ENCODE measurements at regions not wholly inside any gene's neighbourhood (a gene's known extent, or its start where the extent isn't known, plus 50 kb on each side); places are given as distances from the start of the nearest gene placed in this dataset.
A peak's percentile ranks its signal among the peaks of the same experiment; 100 is the strongest.

DNA sequence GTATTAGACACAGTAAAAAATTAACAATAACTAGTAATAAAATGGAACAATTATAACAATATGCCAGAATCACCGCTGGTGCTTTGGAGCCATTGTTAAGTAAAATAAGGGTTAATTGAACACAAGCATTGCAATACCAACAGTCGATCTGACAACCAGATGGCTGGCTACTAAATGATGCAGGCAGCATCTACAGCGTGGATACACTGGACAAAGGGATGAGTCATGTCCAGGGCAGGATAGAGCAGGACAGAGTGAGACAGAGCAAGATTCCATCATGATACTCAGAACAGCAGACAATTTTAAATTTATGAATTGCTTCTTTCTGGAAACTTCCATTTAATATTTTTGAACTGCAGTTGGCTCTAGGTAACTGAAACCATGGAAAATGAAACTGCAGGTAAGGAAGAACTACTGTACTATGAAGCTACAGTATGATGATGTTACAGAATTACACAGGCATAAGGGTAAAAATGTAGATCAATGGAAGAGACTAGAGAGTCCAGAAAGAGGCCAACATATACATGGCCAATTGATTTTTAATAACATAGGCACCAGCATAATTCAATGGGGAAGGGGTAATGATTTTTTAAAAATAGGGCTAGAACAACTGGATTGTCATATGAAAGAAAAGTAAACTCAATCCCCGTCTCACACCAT, 168.7 kb downstream of the RRAGC start:
- H3K27me3 ChIP-seq (ENCODE audit: control insufficient read depth in 2 of 2, insufficient read depth in 2 of 2, low read length in 2 of 2) = no peaks in the 10 kb centered on the region
- dilution Hi-C loops (cut with MboI; ENCODE audit: extremely low pct_ligation_motif_present, low sequenced_read_pairs) (no loop called here), intact Hi-C loops (cut with micrococcal nuclease) (no loop called here)
- no peaks in the 10 kb centered on the region for H3K9me1 ChIP-seq (replicated peaks; ENCODE audit: control insufficient read depth, extremely low read depth, insufficient read depth, low read length)
- no peak overlapping the region for H3K9ac ChIP-seq (replicated peaks; ENCODE audit: extremely low read depth, insufficient read depth, low read length)
- H3K4me3 ChIP-seq (replicated peaks in 1 of 3; ENCODE audit: insufficient read depth in 1 of 3, low read depth in 1 of 3, low read length in 3 of 3) = no peak overlapping the region
- DNase-seq (ENCODE audit: low read depth, low spot score) (no peak), FAIRE-seq (no peak)
- H3K4me1 ChIP-seq (ENCODE audit: control insufficient read depth, extremely low read depth, insufficient read depth, low read length) = no peaks in the 10 kb centered on the region
- CTCF ChIA-PET = no interaction called here
- no peaks in the 10 kb centered on the region for H3K79me2 ChIP-seq (ENCODE audit: control insufficient read depth, insufficient read depth, low read length)
- BruUV-seq (replicated peaks) = no TSS peak
- no peaks in the 10 kb centered on the region for H4K20me1 ChIP-seq (replicated peaks; ENCODE audit: control insufficient read depth, extremely low read depth, insufficient read depth, low read length)
- H3K9me3 ChIP-seq (replicated peaks; ENCODE audit: control insufficient read depth, insufficient read depth, low read length) = no peaks in the 10 kb centered on the region
- no peak overlapping the region for H3K4me2 ChIP-seq (ENCODE audit: insufficient read depth, low read length)
- POLR2A ChIA-PET = no interaction called here
- H2AFZ ChIP-seq (ENCODE audit: low read depth, low read length) = no peak overlapping the region
- peak; percentile 39 for TF ChIP-seq FOS (IDR thresholded peaks at IDR 0.05; ENCODE audit: borderline replicate concordance, insufficient read depth, low read length)
- TF ChIP-seq JUN (IDR thresholded peaks at IDR 0.05; ENCODE audit: borderline replicate concordance, insufficient read depth, insufficient read length, low read depth) = no peak
- no peaks in the 10 kb centered on the region for H3K36me3 ChIP-seq (ENCODE audit: control insufficient read depth in 2 of 2, extremely low read depth in 1 of 2, insufficient read depth in 2 of 2, low read length in 2 of 2)
- no peak overlapping the region for H3K27ac ChIP-seq (ENCODE audit: insufficient read depth, low read depth, low read length)

DNA sequence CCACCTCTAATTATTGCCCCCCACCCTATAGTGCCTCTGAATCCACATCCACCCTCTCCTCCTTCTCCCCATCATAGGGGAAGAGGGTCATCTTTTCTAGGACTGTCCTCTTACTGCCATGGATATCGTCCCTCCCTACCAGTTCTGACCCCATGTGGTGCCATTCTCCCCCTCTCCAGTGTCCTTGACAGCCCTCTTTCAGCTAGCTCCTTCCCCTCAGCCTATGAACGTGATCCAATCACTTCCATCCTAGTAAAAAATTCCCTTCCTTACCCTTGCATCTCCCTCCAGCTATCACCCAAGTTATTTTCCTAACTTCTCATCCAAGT, 172.7 kb downstream of the RRAGC start:
- BruUV-seq (replicated peaks) = no TSS peak
- dilution Hi-C loops (cut with MboI; ENCODE audit: extremely low pct_ligation_motif_present, low sequenced_read_pairs) = no loop called here
- FAIRE-seq = no peak
- POLR2A ChIA-PET = interaction anchor here (0.6 kb wide), 1 partner anchor 565 kb away, joined by 3 read pairs; no protein-coding TSS in a partner anchor
- no peaks in the 10 kb centered on the region for H3K4me1 ChIP-seq (ENCODE audit: control insufficient read depth, extremely low read depth, insufficient read depth, low read length)
- no peak overlapping the region for H3K27ac ChIP-seq (ENCODE audit: insufficient read depth, low read depth, low read length)
- H3K79me2 ChIP-seq (ENCODE audit: control insufficient read depth, insufficient read depth, low read length) = no peaks in the 10 kb centered on the region
- peaks cover 0 to 2% of the 10 kb centered on the region in 2 experiments for H3K27me3 ChIP-seq (ENCODE audit: control insufficient read depth in 2 of 2, insufficient read depth in 2 of 2, low read length in 2 of 2)
- CTCF ChIA-PET = interaction anchor here (0.8 kb wide), 1 partner anchor 13 kb away, joined by 3 read pairs; no protein-coding TSS in a partner anchor
- no peak overlapping the region for H3K4me3 ChIP-seq (replicated peaks in 1 of 3; ENCODE audit: insufficient read depth in 1 of 3, low read depth in 1 of 3, low read length in 3 of 3)
- no peak for DNase-seq (ENCODE audit: low read depth, low spot score)
- no peaks in the 10 kb centered on the region for H3K36me3 ChIP-seq (ENCODE audit: control insufficient read depth in 2 of 2, extremely low read depth in 1 of 2, insufficient read depth in 2 of 2, low read length in 2 of 2)
- no peaks in the 10 kb centered on the region for H3K9me1 ChIP-seq (replicated peaks; ENCODE audit: control insufficient read depth, extremely low read depth, insufficient read depth, low read length)
- intact Hi-C loops (cut with micrococcal nuclease) = no loop called here
- no peaks in the 10 kb centered on the region for H3K9me3 ChIP-seq (replicated peaks; ENCODE audit: control insufficient read depth, insufficient read depth, low read length)
- H3K9ac ChIP-seq (replicated peaks; ENCODE audit: extremely low read depth, insufficient read depth, low read length) = no peak overlapping the region
- H4K20me1 ChIP-seq (replicated peaks; ENCODE audit: control insufficient read depth, extremely low read depth, insufficient read depth, low read length) = no peaks in the 10 kb centered on the region
- no peak overlapping the region for H3K4me2 ChIP-seq (ENCODE audit: insufficient read depth, low read length)
- no peak overlapping the region for H2AFZ ChIP-seq (ENCODE audit: low read depth, low read length)
- TF ChIP-seq, protein P1, sequence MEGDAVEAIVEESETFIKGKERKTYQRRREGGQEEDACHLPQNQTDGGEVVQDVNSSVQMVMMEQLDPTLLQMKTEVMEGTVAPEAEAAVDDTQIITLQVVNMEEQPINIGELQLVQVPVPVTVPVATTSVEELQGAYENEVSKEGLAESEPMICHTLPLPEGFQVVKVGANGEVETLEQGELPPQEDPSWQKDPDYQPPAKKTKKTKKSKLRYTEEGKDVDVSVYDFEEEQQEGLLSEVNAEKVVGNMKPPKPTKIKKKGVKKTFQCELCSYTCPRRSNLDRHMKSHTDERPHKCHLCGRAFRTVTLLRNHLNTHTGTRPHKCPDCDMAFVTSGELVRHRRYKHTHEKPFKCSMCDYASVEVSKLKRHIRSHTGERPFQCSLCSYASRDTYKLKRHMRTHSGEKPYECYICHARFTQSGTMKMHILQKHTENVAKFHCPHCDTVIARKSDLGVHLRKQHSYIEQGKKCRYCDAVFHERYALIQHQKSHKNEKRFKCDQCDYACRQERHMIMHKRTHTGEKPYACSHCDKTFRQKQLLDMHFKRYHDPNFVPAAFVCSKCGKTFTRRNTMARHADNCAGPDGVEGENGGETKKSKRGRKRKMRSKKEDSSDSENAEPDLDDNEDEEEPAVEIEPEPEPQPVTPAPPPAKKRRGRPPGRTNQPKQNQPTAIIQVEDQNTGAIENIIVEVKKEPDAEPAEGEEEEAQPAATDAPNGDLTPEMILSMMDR (IDR thresholded peaks at IDR 0.05; ENCODE audit: extremely low read depth in 1 of 2, insufficient read depth in 1 of 2, low read depth in 1 of 2, low read length in 2 of 2) = no peak
- TF ChIP-seq POLR2AphosphoS5 (IDR thresholded peaks at IDR 0.05; ENCODE audit: insufficient read depth, low read depth, low read length) = no peak
- no peak for TF ChIP-seq FOS (IDR thresholded peaks at IDR 0.05; ENCODE audit: borderline replicate concordance, insufficient read depth, low read length)
- no peak for TF ChIP-seq POLR2A (IDR thresholded peaks at IDR 0.05; ENCODE audit: low read depth, low read length)
- no peak for TF ChIP-seq JUN (IDR thresholded peaks at IDR 0.05; ENCODE audit: borderline replicate concordance, insufficient read depth, insufficient read length, low read depth)
- TF ChIP-seq MAX (IDR thresholded peaks at IDR 0.05; ENCODE audit: insufficient read depth, insufficient read length) = no peak
- no peak for TF ChIP-seq EZH2 (IDR thresholded peaks at IDR 0.05; ENCODE audit: borderline replicate concordance, low read depth, low read length, severe bottlenecking)
- TF ChIP-seq MYC (IDR thresholded peaks at IDR 0.05; ENCODE audit: low read depth, low read length) = no peak
- no peak for TF ChIP-seq GATA2 (IDR thresholded peaks at IDR 0.05; ENCODE audit: insufficient read depth, insufficient read length, low read depth, low read length)
